CD4-positive, alpha-beta T cell treated with Interleukin-1 beta for 1 hour (primary cell): ENCODE measurements at regions not wholly inside any gene's neighbourhood (a gene's known extent, or its start where the extent isn't known, plus 50 kb on each side); places are given as distances from the start of the nearest gene placed in this dataset.
"Not testable (repeated sequence)": the region's sequence is repeated elsewhere in the genome, so short reads cannot be mapped to it uniquely, and the experiment has no call there.

ENCODE experiments used
- DNase-seq, 2 donors: peaks; one replicate each; pipeline ENCODE4 v3.0.0-alpha.2; 2020 to 2022

- no peak for DNase-seq
Measured at GRCh38 chr17:71039391-71039790, 870.1 kb downstream of the KCNJ2 start.

GRCh38 chr17:71052971-71053370 is 883.6 kb downstream of the KCNJ2 start:
- no peak for DNase-seq

- DNase-seq = no peak
Measured at GRCh38 chr17:71055128-71055527, 885.8 kb downstream of the KCNJ2 start.

GRCh38 chr17:71057448-71057847 is 888.1 kb downstream of the KCNJ2 start:
- DNase-seq = no peak

- DNase-seq = no peak
Measured at GRCh38 chr17:71057938-71058337, 888.6 kb downstream of the KCNJ2 start.

- DNase-seq = no peak
Measured at GRCh38 chr17:71063127-71063526, 893.8 kb downstream of the KCNJ2 start.

- DNase-seq = no peak
Measured at GRCh38 chr17:71063559-71063958, 894.2 kb downstream of the KCNJ2 start.

GRCh38 chr17:71067669-71068407 is 898.5 kb downstream of the KCNJ2 start:
- no peak for DNase-seq

GRCh38 chr17:71068408-71068750 is 899.0 kb downstream of the KCNJ2 start:
- DNase-seq = no peak

- DNase-seq = no peak
Measured at GRCh38 chr17:71071041-71071440, 901.7 kb downstream of the KCNJ2 start.

- DNase-seq = no peak
Measured at GRCh38 chr17:71071837-71072236, 902.5 kb downstream of the KCNJ2 start.

GRCh38 chr17:71080937-71081336 is 911.6 kb downstream of the KCNJ2 start:
- DNase-seq = no peak

GRCh38 chr17:71081666-71082065 is 912.3 kb downstream of the KCNJ2 start:
- no peak for DNase-seq

GRCh38 chr17:71084219-71084618 is 914.9 kb downstream of the KCNJ2 start:
- DNase-seq = no peak

GRCh38 chr17:71084838-71085237 is 915.5 kb downstream of the KCNJ2 start:
- no peak for DNase-seq

- no peak for DNase-seq
Measured at GRCh38 chr17:71085238-71086033, 916.1 kb downstream of the KCNJ2 start.

GRCh38 chr17:71089431-71089830 is 920.1 kb downstream of the KCNJ2 start:
- DNase-seq = no peak

- no peak for DNase-seq
Measured at GRCh38 chr17:71098071-71098470, 928.7 kb downstream of the KCNJ2 start.

- DNase-seq = no peak
Measured at GRCh38 chr17:71099003-71099714, 929.8 kb downstream of the KCNJ2 start.

- no peak for DNase-seq
Measured at GRCh38 chr17:71102777-71103176, 933.4 kb downstream of the KCNJ2 start.

GRCh38 chr17:71104225-71104624 is 934.9 kb downstream of the KCNJ2 start:
- no peak for DNase-seq

GRCh38 chr17:71106056-71106455 is 936.7 kb downstream of the KCNJ2 start:
- DNase-seq = not testable (repeated sequence)

GRCh38 chr17:71107136-71107535 is 937.8 kb downstream of the KCNJ2 start:
- no peak for DNase-seq

- DNase-seq = no peak
Measured at GRCh38 chr17:71109697-71110096, 940.4 kb downstream of the KCNJ2 start.
